ENCODE measurements at regions not wholly inside any gene's neighbourhood (a gene's known extent, or its start where the extent isn't known, plus 50 kb on each side); places are given as distances from the start of the nearest gene placed in this dataset.

DNA sequence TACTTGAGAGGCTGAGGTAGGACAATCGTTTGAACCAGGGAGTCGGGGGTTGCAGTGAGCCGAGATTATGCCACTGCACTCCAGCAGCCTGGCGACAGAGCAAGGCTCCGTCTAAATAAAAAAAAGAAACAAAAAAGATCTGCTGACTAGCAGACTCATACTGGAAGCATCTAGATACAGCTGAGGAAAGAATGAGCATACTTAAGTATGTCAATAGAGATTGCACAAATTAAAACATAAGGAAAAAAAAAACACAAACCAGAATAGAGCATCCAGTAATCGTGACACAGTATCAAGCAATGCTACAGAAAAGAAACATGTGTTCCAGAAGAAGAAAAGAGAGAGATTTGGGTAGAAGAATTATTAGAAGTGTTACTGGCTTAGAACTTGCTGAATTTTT lies 105.5 kb upstream of the SPOCK3 start:
- ChIA-PET CTCF (interaction anchor here (0.6 kb wide), 1 partner anchor 601 kb away, joined by 5 read pairs; no protein-coding TSS in a partner anchor), POLR2A (no interaction called here)
- no peak overlapping the region for H3K27ac Mint-ChIP-seq
- no peaks in the 10 kb centered on the region; the same call in 1 of the 2 replicates for H3K27me3 Mint-ChIP-seq (ENCODE audit: low read depth)
- H3K4me1 Mint-ChIP-seq: no peaks in the 10 kb centered on the region
- no peak overlapping the region for H3K4me3 Mint-ChIP-seq
- H3K9me3 Mint-ChIP-seq: peaks cover 3% of the 10 kb centered on the region; the same call in 1 of the 2 replicates
- ATAC-seq: no peak
- TF ChIP-seq ZNF532 (CRISPR knock-in tag; IDR thresholded peaks at IDR 0.05; ENCODE audit: borderline replicate concordance): no peak
- no peak for TF ChIP-seq ZNF121 (CRISPR knock-in tag; IDR thresholded peaks at IDR 0.05)
- TF ChIP-seq, protein P1, sequence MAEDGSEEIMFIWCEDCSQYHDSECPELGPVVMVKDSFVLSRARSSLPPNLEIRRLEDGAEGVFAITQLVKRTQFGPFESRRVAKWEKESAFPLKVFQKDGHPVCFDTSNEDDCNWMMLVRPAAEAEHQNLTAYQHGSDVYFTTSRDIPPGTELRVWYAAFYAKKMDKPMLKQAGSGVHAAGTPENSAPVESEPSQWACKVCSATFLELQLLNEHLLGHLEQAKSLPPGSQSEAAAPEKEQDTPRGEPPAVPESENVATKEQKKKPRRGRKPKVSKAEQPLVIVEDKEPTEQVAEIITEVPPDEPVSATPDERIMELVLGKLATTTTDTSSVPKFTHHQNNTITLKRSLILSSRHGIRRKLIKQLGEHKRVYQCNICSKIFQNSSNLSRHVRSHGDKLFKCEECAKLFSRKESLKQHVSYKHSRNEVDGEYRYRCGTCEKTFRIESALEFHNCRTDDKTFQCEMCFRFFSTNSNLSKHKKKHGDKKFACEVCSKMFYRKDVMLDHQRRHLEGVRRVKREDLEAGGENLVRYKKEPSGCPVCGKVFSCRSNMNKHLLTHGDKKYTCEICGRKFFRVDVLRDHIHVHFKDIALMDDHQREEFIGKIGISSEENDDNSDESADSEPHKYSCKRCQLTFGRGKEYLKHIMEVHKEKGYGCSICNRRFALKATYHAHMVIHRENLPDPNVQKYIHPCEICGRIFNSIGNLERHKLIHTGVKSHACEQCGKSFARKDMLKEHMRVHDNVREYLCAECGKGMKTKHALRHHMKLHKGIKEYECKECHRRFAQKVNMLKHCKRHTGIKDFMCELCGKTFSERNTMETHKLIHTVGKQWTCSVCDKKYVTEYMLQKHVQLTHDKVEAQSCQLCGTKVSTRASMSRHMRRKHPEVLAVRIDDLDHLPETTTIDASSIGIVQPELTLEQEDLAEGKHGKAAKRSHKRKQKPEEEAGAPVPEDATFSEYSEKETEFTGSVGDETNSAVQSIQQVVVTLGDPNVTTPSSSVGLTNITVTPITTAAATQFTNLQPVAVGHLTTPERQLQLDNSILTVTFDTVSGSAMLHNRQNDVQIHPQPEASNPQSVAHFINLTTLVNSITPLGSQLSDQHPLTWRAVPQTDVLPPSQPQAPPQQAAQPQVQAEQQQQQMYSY (CRISPR knock-in tag; IDR thresholded peaks at IDR 0.05): no peak
- no peak for TF ChIP-seq ELF4 (CRISPR knock-in tag; IDR thresholded peaks at IDR 0.05; ENCODE audit: low read depth)
- no peak for TF ChIP-seq TP53 (CRISPR knock-in tag; IDR thresholded peaks at IDR 0.05)
- DNase-seq (ENCODE audit: low spot score): no peak
- H3K36me3 Mint-ChIP-seq: no peaks in the 10 kb centered on the region

DNA sequence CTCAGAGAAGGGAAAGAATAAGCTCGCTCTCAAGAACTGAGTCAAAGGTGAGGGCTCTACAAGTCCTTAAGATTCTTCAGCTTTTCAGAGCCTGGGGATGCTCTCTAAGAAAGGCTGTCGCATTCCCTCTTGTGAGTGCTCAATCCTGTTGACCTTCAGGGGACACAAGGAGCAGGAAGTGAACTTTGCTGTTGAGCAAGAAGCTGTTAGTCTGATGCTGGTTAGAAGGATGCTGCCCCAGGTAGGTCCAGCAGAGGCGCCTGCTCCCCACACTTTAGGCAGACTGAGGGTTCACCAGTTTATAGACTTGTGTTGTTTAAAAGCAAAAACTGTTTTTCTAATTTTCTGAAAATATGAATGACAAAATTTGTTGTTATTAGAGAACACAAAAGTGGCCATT lies 125.4 kb upstream of the SPOCK3 start:
- peak; percentile 87 for ATAC-seq
- Mint-ChIP-seq H3K27ac (no peak overlapping the region), H3K4me3 (no peak overlapping the region), H3K36me3 (no peaks in the 10 kb centered on the region), H3K9me3 (no peaks in the 10 kb centered on the region), H3K27me3 (ENCODE audit: low read depth) (no peaks in the 10 kb centered on the region), H3K4me1 (no peaks in the 10 kb centered on the region)
- ChIA-PET POLR2A (no interaction called here), CTCF (no interaction called here)
- no peak for TF ChIP-seq CDX4 (CRISPR knock-in tag; IDR thresholded peaks at IDR 0.05; ENCODE audit: borderline replicate concordance)
- no peak for TF ChIP-seq KAT7 (CRISPR knock-in tag; IDR thresholded peaks at IDR 0.05; ENCODE audit: borderline replicate concordance)
- no peak for TF ChIP-seq ZNF232 (CRISPR knock-in tag; IDR thresholded peaks at IDR 0.05)
- TF ChIP-seq ZNF317 (CRISPR knock-in tag; IDR thresholded peaks at IDR 0.05; ENCODE audit: borderline replicate concordance, low read depth): no peak
- no peak for TF ChIP-seq MYBL2 (CRISPR knock-in tag; IDR thresholded peaks at IDR 0.05)
- TF ChIP-seq, protein P2, sequence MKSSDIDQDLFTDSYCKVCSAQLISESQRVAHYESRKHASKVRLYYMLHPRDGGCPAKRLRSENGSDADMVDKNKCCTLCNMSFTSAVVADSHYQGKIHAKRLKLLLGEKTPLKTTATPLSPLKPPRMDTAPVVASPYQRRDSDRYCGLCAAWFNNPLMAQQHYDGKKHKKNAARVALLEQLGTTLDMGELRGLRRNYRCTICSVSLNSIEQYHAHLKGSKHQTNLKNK (CRISPR knock-in tag; IDR thresholded peaks at IDR 0.05): no peak
- no peak for TF ChIP-seq TEAD4 (CRISPR knock-in tag; IDR thresholded peaks at IDR 0.05)
- no peak for TF ChIP-seq ATF3 (CRISPR knock-in tag; conservative IDR thresholded peaks at IDR 0.05)
- TF ChIP-seq, protein P3, sequence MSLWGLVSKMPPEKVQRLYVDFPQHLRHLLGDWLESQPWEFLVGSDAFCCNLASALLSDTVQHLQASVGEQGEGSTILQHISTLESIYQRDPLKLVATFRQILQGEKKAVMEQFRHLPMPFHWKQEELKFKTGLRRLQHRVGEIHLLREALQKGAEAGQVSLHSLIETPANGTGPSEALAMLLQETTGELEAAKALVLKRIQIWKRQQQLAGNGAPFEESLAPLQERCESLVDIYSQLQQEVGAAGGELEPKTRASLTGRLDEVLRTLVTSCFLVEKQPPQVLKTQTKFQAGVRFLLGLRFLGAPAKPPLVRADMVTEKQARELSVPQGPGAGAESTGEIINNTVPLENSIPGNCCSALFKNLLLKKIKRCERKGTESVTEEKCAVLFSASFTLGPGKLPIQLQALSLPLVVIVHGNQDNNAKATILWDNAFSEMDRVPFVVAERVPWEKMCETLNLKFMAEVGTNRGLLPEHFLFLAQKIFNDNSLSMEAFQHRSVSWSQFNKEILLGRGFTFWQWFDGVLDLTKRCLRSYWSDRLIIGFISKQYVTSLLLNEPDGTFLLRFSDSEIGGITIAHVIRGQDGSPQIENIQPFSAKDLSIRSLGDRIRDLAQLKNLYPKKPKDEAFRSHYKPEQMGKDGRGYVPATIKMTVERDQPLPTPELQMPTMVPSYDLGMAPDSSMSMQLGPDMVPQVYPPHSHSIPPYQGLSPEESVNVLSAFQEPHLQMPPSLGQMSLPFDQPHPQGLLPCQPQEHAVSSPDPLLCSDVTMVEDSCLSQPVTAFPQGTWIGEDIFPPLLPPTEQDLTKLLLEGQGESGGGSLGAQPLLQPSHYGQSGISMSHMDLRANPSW (CRISPR knock-in tag; conservative IDR thresholded peaks at IDR 0.05; ENCODE audit: low read depth): no peak
- TF ChIP-seq TEAD1 (CRISPR knock-in tag; IDR thresholded peaks at IDR 0.05): no peak
- DNase-seq (ENCODE audit: low spot score): no peak
